ENCODE measurements at regions not wholly inside any gene's neighbourhood (a gene's known extent, or its start where the extent isn't known, plus 50 kb on each side); places are given as distances from the start of the nearest gene placed in this dataset.
A peak's percentile ranks its signal among the peaks of the same experiment; 100 is the strongest.

GRCh38 chr6:6734479-6735465 lies 146.3 kb downstream of the LY86 start:
- peaks cover 0 to 7% (median 0%) of the 10 kb centered on the region in 4 donors for H3K27me3 ChIP-seq
- intact Hi-C loops (cut with DNase I), result no loop called here
- H3K4me1 ChIP-seq, result peaks cover 0 to 12% (median 0%) of the 10 kb centered on the region in 3 donors
- H3K36me3 ChIP-seq, result no peaks in the 10 kb centered on the region
- no peak overlapping the region for H3K27ac ChIP-seq
- no peaks in the 10 kb centered on the region for H3K9me3 ChIP-seq
- 80 to 83% methylated on average over 14 to 15 of the region's 16 CpGs for WGBS, 2 donors
- TF ChIP-seq CTCF (IDR thresholded peaks at IDR 0.05) (no peak), POLR2A (IDR thresholded peaks at IDR 0.05) (no peak)
- DNase-seq, result no peak
- no peak overlapping the region for H3K4me3 ChIP-seq

DNA sequence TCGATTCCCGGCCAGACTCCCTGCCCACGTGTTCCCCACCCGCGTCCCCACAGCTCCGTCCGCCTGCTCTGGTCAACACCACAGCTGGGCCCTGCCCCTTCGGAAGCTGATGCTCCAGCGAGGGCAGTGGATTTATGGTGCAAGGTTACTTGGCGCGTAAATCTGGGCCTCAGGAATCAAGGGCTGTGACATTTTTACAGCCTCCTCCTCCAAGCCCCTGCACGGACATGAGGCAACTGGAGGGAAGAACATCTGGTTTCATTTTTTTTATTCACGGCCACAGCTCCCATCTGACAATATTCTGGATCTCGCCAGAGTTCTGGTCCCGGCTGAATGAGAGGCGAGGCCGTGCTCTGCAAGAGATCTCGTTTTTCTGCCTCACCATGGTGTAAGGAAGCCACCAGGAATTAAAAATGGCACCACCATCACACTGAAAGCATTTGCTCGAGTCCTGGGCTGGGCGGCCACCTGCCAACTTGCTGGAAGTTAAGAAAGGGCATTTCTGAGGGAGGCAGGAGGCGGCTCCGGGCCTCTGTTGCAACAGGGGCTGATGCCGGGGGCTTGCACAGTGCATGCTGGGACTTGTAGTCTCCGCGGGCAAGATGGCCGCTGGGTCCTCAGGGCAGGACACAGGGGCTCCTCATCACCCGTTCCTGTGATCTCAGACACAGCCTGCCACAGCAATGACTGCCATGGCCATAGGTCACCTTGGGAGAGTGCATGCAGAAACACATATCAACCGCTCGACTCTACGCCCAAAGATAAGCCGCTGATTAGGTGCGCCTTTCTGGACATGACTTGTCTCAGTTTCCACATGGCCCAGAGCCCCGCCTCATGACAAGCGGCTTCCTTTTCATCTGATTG lies 148.5 kb downstream of the LY86 start:
- intact Hi-C loops (cut with DNase I), result no loop called here
- DNase-seq, result no peak

GRCh38 chr6:6737671-6738070 lies 149.2 kb downstream of the LY86 start:
- H3K36me3 ChIP-seq, result no peaks in the 10 kb centered on the region

More for the DNA sequence above, 148.5 kb downstream of the LY86 start:
- H3K27me3 ChIP-seq, result peaks cover 0 to 7% (median 0%) of the 10 kb centered on the region in 4 donors
- TF ChIP-seq POLR2A (IDR thresholded peaks at IDR 0.05) (no peak), CTCF (IDR thresholded peaks at IDR 0.05) (no peak)
- no peaks in the 10 kb centered on the region for H3K36me3 ChIP-seq
- no peaks in the 10 kb centered on the region for H3K9me3 ChIP-seq
- H3K4me1 ChIP-seq, result peaks cover 0 to 6% (median 0%) of the 10 kb centered on the region in 3 donors
- H3K4me3 ChIP-seq, result peak overlapping the region in 2 of 4 donors; percentile 9 to 14
- WGBS, 2 donors, result 80 to 89% methylated on average over 18 to 20 of the region's 34 CpGs
- peak overlapping the region in 1 of 4 donors; percentile 9 for H3K27ac ChIP-seq

DNA sequence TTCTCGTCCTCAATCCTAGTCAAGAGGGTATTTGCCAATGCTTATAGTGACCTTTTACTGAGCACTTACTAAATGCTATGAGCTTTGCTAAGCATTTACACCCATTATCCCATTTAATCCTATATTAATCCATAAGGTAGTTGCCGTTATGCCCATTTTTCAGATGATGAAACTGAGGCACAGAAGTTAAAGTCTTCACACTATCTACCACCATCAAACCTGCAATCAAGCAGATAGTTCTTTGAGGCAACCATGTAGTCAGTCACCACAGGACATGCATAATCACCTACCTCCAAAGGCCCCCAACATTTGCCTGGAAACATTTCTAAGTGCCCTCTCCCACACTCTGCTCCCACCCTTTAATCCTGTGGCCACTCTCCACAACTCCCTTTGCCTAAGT lies 149.6 kb downstream of the LY86 start:
- H3K27ac ChIP-seq, result no peak overlapping the region
- no peak for TF ChIP-seq CTCF (IDR thresholded peaks at IDR 0.05)
- TF ChIP-seq POLR2A (IDR thresholded peaks at IDR 0.05), result no peak
- 84 to 91% methylated on average over 2 of the region's 2 CpGs for WGBS, 2 donors

More at GRCh38 chr6:6737671-6738070, 149.2 kb downstream of the LY86 start:
- H3K27ac ChIP-seq, result no peak overlapping the region
- H3K4me3 ChIP-seq, result no peak overlapping the region
- 71% methylated on average over 3 of the region's 6 CpGs; no CpG with 5 or more reads in 1 of the 2 donors for WGBS, 2 donors
- TF ChIP-seq CTCF (IDR thresholded peaks at IDR 0.05), result no peak
- no peak for TF ChIP-seq POLR2A (IDR thresholded peaks at IDR 0.05)
- no peak for DNase-seq
- H3K9me3 ChIP-seq, result no peaks in the 10 kb centered on the region
- peaks cover 0 to 6% (median 0%) of the 10 kb centered on the region in 3 donors for H3K4me1 ChIP-seq
- H3K27me3 ChIP-seq, result peaks cover 0 to 7% (median 0%) of the 10 kb centered on the region in 4 donors
- intact Hi-C loops (cut with DNase I), result no loop called here

More for the DNA sequence above, 149.6 kb downstream of the LY86 start:
- intact Hi-C loops (cut with DNase I), result no loop called here
- no peak overlapping the region for H3K4me3 ChIP-seq
- H3K9me3 ChIP-seq, result no peaks in the 10 kb centered on the region
- peaks cover 0 to 6% (median 0%) of the 10 kb centered on the region in 3 donors for H3K4me1 ChIP-seq
- DNase-seq, result no peak
- no peaks in the 10 kb centered on the region for H3K36me3 ChIP-seq
- peaks cover 0 to 7% (median 0%) of the 10 kb centered on the region in 4 donors for H3K27me3 ChIP-seq

All from esophagus squamous epithelium (tissue), 5 donors.